SU-DHL-6 (cell line): ENCODE measurements at regions not wholly inside any gene's neighbourhood (a gene's known extent, or its start where the extent isn't known, plus 50 kb on each side); places are given as distances from the start of the nearest gene placed in this dataset.

Experiments used
- H2AFZ ChIP-seq: fragments of 200-600 bp; sonication (generic); 2 replicates; pipeline ENCODE4 v1.6.1; 2014; ENCODE audit warnings: low read depth, mild to moderate bottlenecking, moderate library complexity, mixed read lengths, antibody characterized with exemption, low read length; ENCODE audit not compliant: severe bottlenecking
- H3F3A ChIP-seq: fragments of 200-600 bp; shearing (Covaris generic); 2 replicates; pipeline ENCODE4 v1.6.0; 2016; ENCODE audit warnings: antibody characterized with exemption, mild to moderate bottlenecking; ENCODE audit not compliant: insufficient read depth
- H3K27ac ChIP-seq: fragments of 200-600 bp; sonication (generic); 2 replicates; pipeline ENCODE4 v1.5.1; 2016; ENCODE audit warnings: low read depth, mild to moderate bottlenecking, low read length, moderate library complexity, mixed read lengths
- H3K27me3 ChIP-seq: fragments of 200-600 bp; sonication (generic), shearing (Covaris generic); 2 replicates; pipeline ENCODE4 v1.6.0; 2014; ENCODE audit warnings: mild to moderate bottlenecking, low read length
- H3K36me3 ChIP-seq: fragments of 200-600 bp; sonication (generic); 2 replicates; pipeline ENCODE4 v1.6.1; 2014; ENCODE audit warnings: mild to moderate bottlenecking, low read length, mixed read lengths
- H3K4me2 ChIP-seq: fragments of 300-600, 200-600 bp; shearing (Covaris generic), sonication (generic); 2 replicates; pipeline ENCODE4 v1.6.0; 2014; ENCODE audit warnings: low read length, low read depth, mild to moderate bottlenecking; ENCODE audit not compliant: poor library complexity, severe bottlenecking
- H3K4me3 ChIP-seq: fragments of 200-600 bp; sonication (generic); 2 replicates; pipeline ENCODE4 v1.5.1; 2014; ENCODE audit warnings: antibody characterized with exemption, low read length, mild to moderate bottlenecking, mixed read lengths; ENCODE audit not compliant: insufficient read depth, poor library complexity, severe bottlenecking
- H3K79me2 ChIP-seq: fragments of 200-600 bp; sonication (generic); 2 replicates; pipeline ENCODE4 v1.6.1; 2014; ENCODE audit warnings: mild to moderate bottlenecking, low read length, moderate library complexity; ENCODE audit not compliant: insufficient read depth
- H3K9ac ChIP-seq: fragments of 200-600 bp; sonication (generic); 2 replicates; pipeline ENCODE4 v1.7.0; 2014; ENCODE audit warnings: mild to moderate bottlenecking, low read length
- H3K9me2 ChIP-seq: fragments of 200-600 bp; sonication (generic); replicated peaks from 2 replicates; pipeline ENCODE4 v1.6.1; 2014; ENCODE audit warnings: low read length; ENCODE audit not compliant: insufficient read depth
- H3K9me3 ChIP-seq: fragments of 200-600 bp; sonication (generic); 2 replicates; pipeline ENCODE4 v1.6.1; 2014; ENCODE audit warnings: low read length, mixed read lengths; ENCODE audit not compliant: insufficient read depth
- H4K20me1 ChIP-seq: fragments of 200-600 bp; sonication (generic); 2 replicates; pipeline ENCODE4 v1.6.1; 2014; ENCODE audit warnings: low read depth, mild to moderate bottlenecking, antibody characterized with exemption, low read length, moderate library complexity, mixed read lengths
- EZH2phosphoT487 ChIP-seq: fragments of 200-600 bp; sonication (generic), shearing (Covaris generic); conservative IDR thresholded peaks from 2 replicates; pipeline ENCODE4 v1.6.1; 2018; ENCODE audit warnings: mild to moderate bottlenecking, antibody characterized with exemption, low read length, moderate library complexity, mixed read lengths
- TF ChIP-seq, protein P1 (sequence below): fragments of 200-600 bp; sonication (generic); IDR thresholded peaks from one replicate; pipeline ENCODE4 v1.5.1; 2017; ENCODE audit warnings: antibody characterized with exemption, mild to moderate bottlenecking, low read length, moderate library complexity; ENCODE audit not compliant: insufficient read depth, poor library complexity, severe bottlenecking

DNA sequence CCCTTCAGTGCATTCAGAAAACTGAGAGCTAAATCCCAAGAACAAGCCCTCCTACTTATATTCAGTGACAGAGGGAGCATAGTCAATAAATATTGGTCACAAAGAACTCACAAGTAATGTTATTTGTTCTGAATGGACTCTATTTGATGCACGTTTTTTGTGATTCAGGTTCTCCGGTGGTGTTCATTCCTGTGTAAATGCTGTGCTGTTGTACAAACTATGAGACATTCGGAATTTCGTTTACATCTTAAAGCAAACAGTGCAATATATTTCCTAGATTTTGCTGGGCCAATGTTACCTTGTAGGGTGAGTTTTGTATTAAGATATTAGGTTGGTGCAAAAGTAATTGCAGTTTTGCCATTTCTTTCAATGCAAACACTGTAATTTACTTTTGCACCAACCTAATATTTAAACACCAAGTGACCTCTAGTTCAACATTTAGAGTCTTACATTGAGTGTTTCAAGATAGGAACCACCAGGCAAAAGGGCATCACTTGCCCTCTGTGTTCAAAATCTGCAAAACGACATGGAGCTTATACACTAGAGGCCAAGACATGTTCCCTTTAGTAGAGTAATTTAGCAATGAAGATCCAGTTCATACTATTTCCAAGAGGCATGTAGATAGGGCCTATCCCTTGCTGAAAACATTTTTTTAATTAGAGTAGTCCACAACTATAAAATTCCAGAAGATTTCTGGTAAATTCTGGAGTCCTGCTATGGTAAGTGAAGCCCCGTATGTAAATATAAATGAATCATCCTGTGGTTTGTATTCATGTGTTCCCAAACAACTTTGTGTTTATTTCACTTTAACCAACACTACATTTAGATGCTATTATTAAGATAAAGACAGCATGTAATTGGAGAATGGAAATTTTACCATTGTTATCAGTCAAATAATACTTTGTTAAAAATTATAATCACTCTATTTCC, 444.0 kb upstream of the PTGER4 start:
- Histone ChIP-seq H3K27ac (no peak overlapping the region), H3K36me3 (no peaks in the 10 kb centered on the region), H4K20me1 (no peaks in the 10 kb centered on the region), H3K79me2 (no peaks in the 10 kb centered on the region), H3K4me2 (no peak overlapping the region), H3K9me3 (no peaks in the 10 kb centered on the region), H2AFZ (no peak overlapping the region), H3F3A (no peaks in the 10 kb centered on the region), H3K9ac (no peak overlapping the region), H3K27me3 (no peaks in the 10 kb centered on the region), H3K4me3 (no peak overlapping the region), H3K9me2 (no peaks in the 10 kb centered on the region)
- TF ChIP-seq, protein P1, sequence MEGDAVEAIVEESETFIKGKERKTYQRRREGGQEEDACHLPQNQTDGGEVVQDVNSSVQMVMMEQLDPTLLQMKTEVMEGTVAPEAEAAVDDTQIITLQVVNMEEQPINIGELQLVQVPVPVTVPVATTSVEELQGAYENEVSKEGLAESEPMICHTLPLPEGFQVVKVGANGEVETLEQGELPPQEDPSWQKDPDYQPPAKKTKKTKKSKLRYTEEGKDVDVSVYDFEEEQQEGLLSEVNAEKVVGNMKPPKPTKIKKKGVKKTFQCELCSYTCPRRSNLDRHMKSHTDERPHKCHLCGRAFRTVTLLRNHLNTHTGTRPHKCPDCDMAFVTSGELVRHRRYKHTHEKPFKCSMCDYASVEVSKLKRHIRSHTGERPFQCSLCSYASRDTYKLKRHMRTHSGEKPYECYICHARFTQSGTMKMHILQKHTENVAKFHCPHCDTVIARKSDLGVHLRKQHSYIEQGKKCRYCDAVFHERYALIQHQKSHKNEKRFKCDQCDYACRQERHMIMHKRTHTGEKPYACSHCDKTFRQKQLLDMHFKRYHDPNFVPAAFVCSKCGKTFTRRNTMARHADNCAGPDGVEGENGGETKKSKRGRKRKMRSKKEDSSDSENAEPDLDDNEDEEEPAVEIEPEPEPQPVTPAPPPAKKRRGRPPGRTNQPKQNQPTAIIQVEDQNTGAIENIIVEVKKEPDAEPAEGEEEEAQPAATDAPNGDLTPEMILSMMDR: no peak
- TF ChIP-seq EZH2phosphoT487: no peak

- Histone ChIP-seq H3K79me2 (no peaks in the 10 kb centered on the region), H3K36me3 (no peaks in the 10 kb centered on the region), H3F3A (no peaks in the 10 kb centered on the region), H3K27ac (no peak overlapping the region), H4K20me1 (no peaks in the 10 kb centered on the region), H2AFZ (no peak overlapping the region), H3K4me3 (no peak overlapping the region), H3K9ac (no peak overlapping the region), H3K27me3 (no peaks in the 10 kb centered on the region), H3K9me2 (no peaks in the 10 kb centered on the region), H3K9me3 (no peaks in the 10 kb centered on the region), H3K4me2 (no peak overlapping the region)
- TF ChIP-seq, protein P1: no peak
- no peak for TF ChIP-seq EZH2phosphoT487
These were observed 446.4 kb upstream of the PTGER4 start for GRCh38 chr5:40233268-40233667.

GRCh38 chr5:40227931-40228330, 451.8 kb upstream of the PTGER4 start:
- TF ChIP-seq EZH2phosphoT487: no peak
- TF ChIP-seq, protein P1: no peak

More at GRCh38 chr5:40227931-40228330, 451.8 kb upstream of the PTGER4 start:
- no peak overlapping the region for H3K4me2 ChIP-seq
- H3K27me3 ChIP-seq: no peaks in the 10 kb centered on the region
- no peak overlapping the region for H3K27ac ChIP-seq
- H3F3A ChIP-seq: no peaks in the 10 kb centered on the region
- H3K36me3 ChIP-seq: no peaks in the 10 kb centered on the region
- no peak overlapping the region for H2AFZ ChIP-seq
- no peaks in the 10 kb centered on the region for H3K9me3 ChIP-seq
- H3K9me2 ChIP-seq: no peaks in the 10 kb centered on the region
- H3K9ac ChIP-seq: no peak overlapping the region
- no peaks in the 10 kb centered on the region for H4K20me1 ChIP-seq
- no peak overlapping the region for H3K4me3 ChIP-seq
- H3K79me2 ChIP-seq: no peaks in the 10 kb centered on the region
